Astrocyte of the spinal cord (primary cell): ENCODE measurements at regions not wholly inside any gene's neighbourhood (a gene's known extent, or its start where the extent isn't known, plus 50 kb on each side); places are given as distances from the start of the nearest gene placed in this dataset.

Experiments used
- DNase-seq: peaks from one replicate; pipeline ENCODE4 v3.0.0; 2011; ENCODE audit warnings: low read depth, low spot score
- H3K4me3 ChIP-seq: 2 replicates; pipeline ENCODE4 v1.5.1; 2011; ENCODE audit warnings: low read depth, mild to moderate bottlenecking, low read length, moderate library complexity
- CTCF ChIP-seq: IDR thresholded peaks from 2 replicates; pipeline ENCODE4 v1.5.1; 2012; ENCODE audit warnings: low read depth, mild to moderate bottlenecking, low read length, inconsistent platforms
- in situ Hi-C: cut with HindIII; loops from 2 replicates; pipeline ENCODE4 v1.10.0; 2017; ENCODE audit warnings: low sequenced_read_pairs

GRCh38 chr18:61706276-61706915 lies 186.4 kb downstream of the RNF152 start:
- in situ Hi-C loops = no loop called here
- DNase-seq = no peak
- TF ChIP-seq CTCF = no peak
- H3K4me3 ChIP-seq = no peak overlapping the region

DNA sequence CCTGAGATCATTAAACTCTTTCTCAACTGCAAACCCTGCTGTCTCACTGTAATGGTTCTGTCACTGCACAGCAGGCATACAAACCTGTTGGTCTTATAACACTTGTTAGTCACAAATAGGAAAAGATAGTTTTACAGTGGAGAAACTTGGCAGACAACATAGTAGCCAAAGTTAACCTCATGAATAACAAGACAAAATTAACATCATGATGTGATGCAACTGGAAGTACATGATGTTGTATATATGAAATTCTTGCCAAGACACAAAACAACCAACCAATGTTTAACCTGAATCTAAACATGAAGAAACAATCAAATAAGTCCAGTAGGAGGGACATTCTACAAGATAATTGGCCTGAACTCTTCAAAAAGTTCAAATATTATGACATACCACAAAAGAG lies 189.3 kb downstream of the RNF152 start:
- no peak for TF ChIP-seq CTCF
- no peak overlapping the region for H3K4me3 ChIP-seq
- in situ Hi-C loops = no loop called here
- peak; percentile 74 for DNase-seq

DNA sequence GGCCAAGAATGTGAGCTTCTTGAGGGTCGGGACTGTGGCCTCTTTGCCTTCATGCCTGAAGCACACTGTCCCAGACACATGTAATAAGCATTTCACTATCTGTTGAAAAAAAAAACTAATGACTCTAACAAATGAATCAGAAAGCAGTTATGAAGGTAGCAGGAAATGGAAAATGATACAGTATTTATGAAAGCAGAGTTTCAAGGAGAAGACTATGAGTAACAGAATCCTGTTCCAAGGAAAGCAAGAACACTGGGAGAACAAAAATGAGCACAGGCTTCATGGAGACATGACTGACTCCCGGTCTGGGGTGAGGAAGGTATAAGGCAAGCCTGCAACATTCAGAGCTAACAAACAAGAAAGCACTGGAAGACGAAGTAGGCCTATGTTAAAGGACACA lies 190.8 kb downstream of the RNF152 start:
- H3K4me3 ChIP-seq = no peak overlapping the region
- peak; percentile 80 for DNase-seq
- TF ChIP-seq CTCF = no peak
- in situ Hi-C loops = no loop called here

- in situ Hi-C loops = no loop called here
- DNase-seq = no peak
- H3K4me3 ChIP-seq = no peak overlapping the region
- TF ChIP-seq CTCF = no peak
These were observed 193.3 kb downstream of the RNF152 start for GRCh38 chr18:61699397-61700110.

GRCh38 chr18:61697306-61697909 lies 195.4 kb downstream of the RNF152 start:
- DNase-seq = no peak
- in situ Hi-C loops = no loop called here
- no peak for TF ChIP-seq CTCF
- no peak overlapping the region for H3K4me3 ChIP-seq

- TF ChIP-seq CTCF = no peak
- no peak for DNase-seq
- no peak overlapping the region for H3K4me3 ChIP-seq
- in situ Hi-C loops = no loop called here
These were observed 198.6 kb downstream of the RNF152 start for GRCh38 chr18:61694236-61694635.
